Stimulated activated CD4-positive, alpha-beta T cell treated with anti-CD3 and anti-CD28 coated beads, Interleukin-1b, Interleukin-23, amount 100 ng/mL, for 1 hour (primary cell): ENCODE measurements at regions not wholly inside any gene's neighbourhood (a gene's known extent, or its start where the extent isn't known, plus 50 kb on each side); places are given as distances from the start of the nearest gene placed in this dataset.
"Not testable (repeated sequence)": the region's sequence is repeated elsewhere in the genome, so short reads cannot be mapped to it uniquely, and the experiment has no call there.

Experiments used
- DNase-seq, 2 donors: peaks; one replicate each; pipeline ENCODE4 v3.0.0-alpha.2; 2020; ENCODE audit warnings: low read depth in 2 of 2

GRCh38 chr2:14827226-14828023 lies 194.9 kb downstream of the LRATD1 start:
- DNase-seq, result no peak

GRCh38 chr2:14828223-14828622 lies 195.7 kb downstream of the LRATD1 start:
- no peak for DNase-seq

- no peak for DNase-seq
Measured at GRCh38 chr2:14828968-14829367, 196.5 kb downstream of the LRATD1 start.

- no peak for DNase-seq
Measured at GRCh38 chr2:14831458-14831857, 198.9 kb downstream of the LRATD1 start.

DNA sequence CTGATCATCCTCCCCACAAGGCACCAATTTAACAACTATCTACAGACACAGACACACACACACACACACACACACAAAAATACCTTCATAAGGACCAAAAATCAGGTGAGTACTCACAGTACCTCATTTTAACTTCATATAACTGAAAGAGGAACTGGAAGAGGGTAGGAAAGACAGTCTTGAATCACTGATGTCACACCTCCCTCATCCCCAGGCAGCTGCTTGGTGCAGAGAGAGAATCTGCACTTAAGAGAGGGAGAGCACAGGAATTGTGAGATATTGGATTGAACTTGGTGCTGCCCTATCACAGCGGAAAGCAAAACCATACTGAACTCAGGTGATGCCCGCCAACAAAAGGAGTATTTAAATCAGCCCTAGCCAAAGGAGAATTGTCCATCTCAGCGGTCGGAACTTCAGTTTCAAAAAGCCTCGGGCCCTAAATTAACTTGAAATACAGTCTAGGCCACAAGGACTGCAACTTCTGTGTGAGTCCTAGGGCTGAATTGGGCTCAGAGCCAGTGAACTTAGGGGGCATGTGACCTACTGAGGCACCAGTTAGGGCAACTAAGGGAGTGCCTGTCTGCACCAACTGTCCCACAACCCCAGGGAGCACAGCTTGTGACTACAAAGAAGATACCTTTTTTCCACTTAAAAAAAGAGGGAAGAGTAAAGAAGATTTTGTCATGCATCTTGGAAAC lies 211.1 kb downstream of the LRATD1 start:
- DNase-seq, result no peak

- no peak for DNase-seq
Measured at GRCh38 chr2:14855751-14856150, 223.2 kb downstream of the LRATD1 start.

DNA sequence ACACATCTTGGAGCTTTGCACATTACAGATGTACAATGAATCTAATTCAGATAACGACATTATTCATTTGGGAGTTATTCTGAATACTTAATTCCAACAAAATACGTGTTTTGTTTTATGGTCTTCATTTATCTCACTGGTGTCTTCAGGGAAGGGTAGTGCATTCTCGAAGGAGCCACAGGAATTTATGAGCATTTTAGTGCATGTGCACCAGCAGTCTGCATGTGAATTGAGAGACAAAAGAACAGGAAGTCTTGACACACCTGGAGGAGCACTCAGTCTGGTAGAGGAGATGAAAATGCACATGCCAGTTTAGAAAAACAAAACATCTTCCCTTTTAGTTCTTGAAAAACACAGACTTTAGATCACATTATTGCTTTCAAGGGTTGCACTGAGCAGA lies 228.7 kb downstream of the LRATD1 start:
- DNase-seq, result no peak

DNA sequence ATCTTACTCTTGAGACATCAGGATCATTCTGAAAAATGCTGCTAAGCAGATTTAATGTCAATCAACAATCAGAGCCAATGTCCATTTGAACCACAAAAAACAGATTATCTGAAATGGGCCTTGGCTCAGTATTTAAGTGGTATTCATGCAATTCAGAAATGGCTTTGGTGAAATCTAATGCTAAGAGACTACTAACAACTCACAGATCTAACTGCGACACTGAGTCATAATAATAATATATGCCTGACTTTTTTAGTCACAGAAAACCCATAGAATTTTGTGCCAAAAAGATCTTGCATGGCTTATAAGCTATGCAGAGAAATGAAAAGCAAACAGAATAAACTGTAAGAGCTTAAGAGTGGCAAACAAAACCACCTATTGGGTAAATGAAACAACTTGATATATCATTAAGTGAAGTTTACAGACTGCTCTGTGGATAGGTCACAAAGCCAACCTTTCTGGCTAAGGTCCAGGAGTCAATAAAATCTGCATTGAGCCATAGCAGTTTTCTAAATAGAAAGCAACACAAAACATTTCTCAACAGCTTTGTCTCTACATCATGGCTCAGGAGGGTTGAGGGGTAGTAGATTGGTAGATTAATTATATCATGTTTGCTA lies 234.3 kb downstream of the LRATD1 start:
- DNase-seq, result no peak

DNA sequence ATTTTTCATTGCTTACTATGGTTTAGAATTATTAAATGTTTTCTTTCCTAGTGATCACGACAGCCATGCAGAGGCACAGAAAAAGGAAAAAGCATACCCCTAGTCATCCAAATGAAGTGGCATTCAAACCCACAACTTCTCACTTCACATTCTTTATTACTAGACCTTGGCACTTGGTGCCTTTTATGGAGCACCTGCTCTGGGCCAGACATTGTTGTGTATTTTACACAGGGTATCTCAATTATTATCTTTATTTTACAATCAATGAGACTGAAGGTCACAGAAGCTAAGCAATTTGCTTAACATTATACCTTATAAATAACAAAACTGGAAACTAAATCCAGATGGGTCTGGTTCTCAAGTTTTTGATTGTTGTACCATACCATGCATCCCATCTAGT lies 235.3 kb downstream of the LRATD1 start:
- no peak for DNase-seq

DNA sequence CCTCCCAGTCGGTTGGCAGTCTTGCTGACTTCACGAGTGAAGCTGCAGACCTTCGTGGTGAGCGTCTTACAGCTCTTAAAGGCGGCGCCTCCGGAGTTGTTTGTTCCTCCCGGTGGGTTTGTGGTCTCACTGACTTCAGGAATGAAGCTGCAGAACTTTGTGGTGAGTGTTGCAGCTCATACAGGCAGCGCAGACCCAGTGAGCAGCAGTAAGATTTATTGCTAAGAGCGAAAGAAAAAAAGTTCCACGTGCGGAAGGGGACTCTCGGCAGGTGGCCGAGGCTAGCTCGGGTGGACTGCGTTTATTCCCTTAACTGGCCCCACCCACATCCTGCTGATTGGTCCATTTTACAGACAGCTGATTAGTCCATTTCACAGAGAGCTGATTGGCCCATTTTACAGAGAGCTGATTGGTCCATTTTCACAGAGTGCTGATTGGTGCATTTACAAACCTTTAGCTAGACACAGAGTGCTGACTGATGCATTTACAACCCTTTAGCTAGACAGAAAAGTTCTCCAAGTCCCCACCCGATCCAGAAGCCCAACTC lies 240.3 kb downstream of the LRATD1 start:
- DNase-seq, result no peak

DNA sequence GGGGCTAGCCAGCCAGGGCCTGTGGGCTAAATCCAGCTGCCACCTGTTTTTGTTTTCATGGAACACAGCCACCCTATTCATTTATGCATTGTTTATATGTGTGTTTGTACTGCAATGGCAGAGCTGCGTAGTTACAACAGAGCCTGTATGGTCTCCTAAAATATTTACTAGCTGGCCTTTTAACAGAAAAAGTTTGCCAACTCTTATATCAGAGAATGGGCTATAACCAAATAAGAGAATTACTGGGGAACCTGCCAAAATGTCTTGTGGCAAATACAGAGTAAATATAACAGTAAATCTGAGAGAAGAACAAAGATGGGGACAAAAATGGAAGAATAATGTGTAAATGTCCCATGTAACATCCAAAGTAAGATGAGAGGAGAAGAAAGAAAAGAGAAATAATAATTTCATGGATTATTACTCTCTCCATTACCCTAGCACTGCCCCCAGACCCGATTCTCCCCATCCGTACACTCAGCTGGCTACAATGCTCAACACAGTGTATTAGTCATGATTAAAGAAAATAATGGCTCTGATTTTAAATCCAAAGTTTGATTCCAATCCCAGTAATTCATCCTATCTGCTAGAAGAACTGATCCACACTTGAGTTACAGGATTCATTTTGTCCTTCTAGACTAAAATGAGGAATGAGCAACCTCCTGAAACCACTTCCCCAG lies 249.3 kb downstream of the LRATD1 start:
- no peak for DNase-seq

DNA sequence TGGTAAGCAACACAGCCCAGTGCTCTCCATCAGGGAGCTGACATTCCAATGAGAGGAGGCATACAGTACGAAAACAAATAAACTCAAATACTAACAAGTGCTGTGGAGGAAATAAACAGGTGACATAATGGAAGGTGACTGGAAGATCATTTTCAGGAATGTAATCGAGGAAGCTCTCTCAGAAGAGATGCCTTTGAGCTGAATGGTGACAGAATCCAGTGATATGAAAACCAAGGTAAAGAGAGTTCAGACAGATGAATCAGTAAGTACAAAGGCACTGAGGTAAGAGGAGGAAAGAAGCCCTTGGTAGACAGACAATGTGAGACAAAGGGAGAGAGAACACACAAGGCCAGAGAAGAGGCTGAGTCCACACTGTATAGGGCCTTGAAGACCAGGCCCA lies 252.1 kb downstream of the LRATD1 start:
- no peak for DNase-seq

GRCh38 chr2:14891546-14891945 lies 259.0 kb downstream of the LRATD1 start:
- DNase-seq, result no peak

GRCh38 chr2:14896330-14897030 lies 264.0 kb downstream of the LRATD1 start:
- no peak for DNase-seq

- no peak for DNase-seq
Measured at GRCh38 chr2:14899621-14900414, 267.3 kb downstream of the LRATD1 start.

DNA sequence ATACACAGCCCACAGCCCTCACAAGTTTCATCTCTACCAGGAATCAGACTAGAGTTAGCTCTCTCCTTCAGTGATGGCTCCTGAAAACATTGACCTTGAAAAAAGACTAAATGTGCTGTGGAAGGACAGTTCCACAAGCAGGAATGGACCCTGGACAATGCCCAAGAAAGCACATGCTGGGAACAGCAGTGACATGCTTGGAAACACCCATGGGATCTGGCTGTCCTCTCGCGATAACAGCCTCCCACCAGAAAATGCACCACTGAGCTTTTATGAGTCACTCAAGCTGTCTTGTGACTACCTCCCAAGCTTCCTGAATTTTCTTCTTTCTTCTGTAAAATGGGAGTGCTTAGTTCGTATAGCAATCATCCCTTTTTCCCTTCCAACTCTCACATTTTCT lies 269.2 kb downstream of the LRATD1 start:
- no peak for DNase-seq

GRCh38 chr2:14902953-14903352 lies 270.4 kb downstream of the LRATD1 start:
- no peak for DNase-seq

- DNase-seq, result peak in 1 of 2 donors; percentile 17
Measured at GRCh38 chr2:14903709-14904374, 271.3 kb downstream of the LRATD1 start.

DNA sequence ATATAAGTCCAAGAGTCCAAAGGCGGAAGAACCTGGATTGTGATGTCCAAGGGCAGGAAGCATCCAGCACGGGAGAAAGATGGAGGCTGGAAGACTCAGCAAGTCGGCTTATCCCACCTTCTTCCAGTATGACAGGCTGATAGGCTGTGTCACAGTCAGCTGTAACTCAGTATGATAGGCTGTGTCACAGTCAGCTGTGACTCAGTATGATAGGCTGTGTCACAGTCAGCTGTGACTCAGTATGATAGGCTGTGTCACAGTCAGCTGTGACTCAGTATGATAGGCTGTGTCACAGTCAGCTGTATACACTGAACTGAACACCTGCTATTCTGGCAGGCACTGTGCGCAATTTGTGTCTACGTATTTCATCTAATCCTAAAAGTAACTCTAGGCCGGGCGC lies 271.9 kb downstream of the LRATD1 start:
- DNase-seq, result not testable (repeated sequence)

- no peak for DNase-seq
Measured at GRCh38 chr2:14905571-14905970, 273.1 kb downstream of the LRATD1 start.
